SK-N-SH treated with all-trans-retinoic acid at 6 μM for 48 hours (cell line): ENCODE measurements at regions not wholly inside any gene's neighbourhood (a gene's known extent, or its start where the extent isn't known, plus 50 kb on each side); places are given as distances from the start of the nearest gene placed in this dataset.

Source experiments
- ATAC-seq: fragments of 200-7000 bp; cut with Tn5 transposase; 3 replicates; pipeline ENCODE4 v1.9.1; 2020; ENCODE audit warnings: mild to moderate bottlenecking, moderate library complexity
- ARNTL ChIP-seq: fragments of 450-650 bp; formaldehyde crosslinking; IDR thresholded peaks from 2 replicates; pipeline ENCODE4 v1.5.0; 2020; ENCODE audit warnings: low read depth, mild to moderate bottlenecking, moderate library complexity, borderline replicate concordance
- BACH2 ChIP-seq: fragments of 250-450 bp; sonication (Bioruptor Pico); IDR thresholded peaks from 2 replicates; pipeline ENCODE4 v1.9.0; 2021; ENCODE audit warnings: mild to moderate bottlenecking, borderline replicate concordance
- CSDC2 ChIP-seq: fragments of 250-450 bp; sonication (Bioruptor Pico); IDR thresholded peaks from 2 replicates; pipeline ENCODE4 v1.5.0; 2020; ENCODE audit warnings: mild to moderate bottlenecking, moderate library complexity
- ESRRG ChIP-seq: fragments of 250-450 bp; sonication (Bioruptor Pico); IDR thresholded peaks from 2 replicates; pipeline ENCODE4 v1.6.1; 2021; ENCODE audit warnings: mild to moderate bottlenecking
- GLIS3 ChIP-seq: fragments of 250-450 bp; sonication (Bioruptor Pico); IDR thresholded peaks from 2 replicates; pipeline ENCODE4 v1.5.0; 2020; ENCODE audit warnings: mild to moderate bottlenecking, moderate library complexity
- ISL1 ChIP-seq: fragments of 250-450 bp; sonication (Bioruptor Pico); IDR thresholded peaks from 2 replicates; pipeline ENCODE4 v2.1.2; 2022; ENCODE audit warnings: mild to moderate bottlenecking, moderate library complexity
- OSR1 ChIP-seq: fragments of 250-450 bp; sonication (Bioruptor Pico); IDR thresholded peaks from 2 replicates; pipeline ENCODE4 v1.8.0; 2022; ENCODE audit warnings: moderate library complexity, mild to moderate bottlenecking, inconsistent platforms
- PATZ1 ChIP-seq: fragments of 250-450 bp; sonication (Bioruptor Pico); IDR thresholded peaks from 2 replicates; pipeline ENCODE4 v1.8.0; 2020; ENCODE audit warnings: mild to moderate bottlenecking, moderate library complexity, borderline replicate concordance
- PPARA ChIP-seq: fragments of 250-450 bp; sonication (Bioruptor Pico); IDR thresholded peaks from 2 replicates; pipeline ENCODE4 v1.5.0; 2020; ENCODE audit warnings: mild to moderate bottlenecking, borderline replicate concordance
- RARB ChIP-seq: fragments of 250-450 bp; sonication (Bioruptor Pico); IDR thresholded peaks from 2 replicates; pipeline ENCODE4 v1.8.0; 2021; ENCODE audit warnings: mild to moderate bottlenecking, moderate library complexity
- SNAI2 ChIP-seq: fragments of 250-450 bp; sonication (Bioruptor Pico); IDR thresholded peaks from 2 replicates; pipeline ENCODE4 v1.5.0; 2020; ENCODE audit warnings: mild to moderate bottlenecking, moderate library complexity
- TCF4 ChIP-seq: fragments of 250-450 bp; sonication (Bioruptor Pico); IDR thresholded peaks from 2 replicates; pipeline ENCODE4 v1.8.0; 2021; ENCODE audit warnings: mild to moderate bottlenecking, moderate library complexity, borderline replicate concordance
- TOX ChIP-seq: fragments of 250-450 bp; sonication (Bioruptor Pico); IDR thresholded peaks from 2 replicates; pipeline ENCODE4 v1.8.0; 2021; ENCODE audit warnings: mild to moderate bottlenecking, moderate library complexity, borderline replicate concordance
- TSHZ2 ChIP-seq: fragments of 250-450 bp; sonication (Bioruptor Pico); IDR thresholded peaks from 2 replicates; pipeline ENCODE4 v1.5.0; 2020; ENCODE audit warnings: mild to moderate bottlenecking, moderate library complexity
- ZC3H10 ChIP-seq: fragments of 250-450 bp; sonication (Bioruptor Pico); IDR thresholded peaks from 2 replicates; pipeline ENCODE4 v1.5.1; 2021; ENCODE audit warnings: mild to moderate bottlenecking, moderate library complexity
- ZFP3 ChIP-seq: fragments of 250-450 bp; sonication (Bioruptor Pico); IDR thresholded peaks from 2 replicates; pipeline ENCODE4 v1.5.0; 2020; ENCODE audit warnings: mild to moderate bottlenecking, moderate library complexity
- ZFP30 ChIP-seq: fragments of 450-650 bp; formaldehyde crosslinking; IDR thresholded peaks from 2 replicates; pipeline ENCODE4 v1.5.0; 2022; ENCODE audit warnings: mild to moderate bottlenecking, moderate library complexity
- ZNF70 ChIP-seq: fragments of 450-650 bp; formaldehyde crosslinking; IDR thresholded peaks from 2 replicates; pipeline ENCODE4 v1.5.0; 2020; ENCODE audit warnings: mild to moderate bottlenecking, moderate library complexity
- ZNF8 ChIP-seq: fragments of 450-650 bp; formaldehyde crosslinking; IDR thresholded peaks from 2 replicates; pipeline ENCODE4 v1.5.0; 2020; ENCODE audit warnings: mild to moderate bottlenecking, moderate library complexity
- TF ChIP-seq, protein P1 (sequence below): fragments of 250-450 bp; sonication (Bioruptor Pico); IDR thresholded peaks from 2 replicates; pipeline ENCODE4 v1.5.1; 2020; ENCODE audit warnings: low read depth, mild to moderate bottlenecking, moderate library complexity
- TF ChIP-seq, protein P2 (sequence below): fragments of 250-450 bp; sonication (Bioruptor Pico); IDR thresholded peaks from 2 replicates; pipeline ENCODE4 v1.5.1; 2021; ENCODE audit warnings: mild to moderate bottlenecking, moderate library complexity

DNA sequence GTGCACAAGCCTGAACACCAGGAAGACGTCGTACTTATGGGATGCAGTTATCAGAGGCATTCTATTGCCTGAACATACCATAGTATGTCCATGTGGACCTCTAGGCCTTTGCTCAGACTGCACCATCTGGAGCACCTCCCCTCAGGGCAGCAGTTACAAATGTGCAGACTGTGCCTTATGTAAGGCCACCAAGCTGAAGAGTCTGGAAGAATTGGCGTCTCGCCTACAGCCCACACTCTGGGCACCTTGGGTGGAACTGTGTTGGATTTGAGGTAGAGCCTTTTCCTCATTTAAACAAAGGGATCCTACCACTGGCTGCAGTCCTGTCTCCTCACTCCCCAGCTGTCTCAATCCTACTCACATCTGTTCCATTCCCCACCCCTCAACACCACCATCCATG is 204.3 kb upstream of the FRMD6 start (continued):
- TF ChIP-seq TSHZ2 (CRISPR knock-in tag): no peak

- TF ChIP-seq, protein P1, sequence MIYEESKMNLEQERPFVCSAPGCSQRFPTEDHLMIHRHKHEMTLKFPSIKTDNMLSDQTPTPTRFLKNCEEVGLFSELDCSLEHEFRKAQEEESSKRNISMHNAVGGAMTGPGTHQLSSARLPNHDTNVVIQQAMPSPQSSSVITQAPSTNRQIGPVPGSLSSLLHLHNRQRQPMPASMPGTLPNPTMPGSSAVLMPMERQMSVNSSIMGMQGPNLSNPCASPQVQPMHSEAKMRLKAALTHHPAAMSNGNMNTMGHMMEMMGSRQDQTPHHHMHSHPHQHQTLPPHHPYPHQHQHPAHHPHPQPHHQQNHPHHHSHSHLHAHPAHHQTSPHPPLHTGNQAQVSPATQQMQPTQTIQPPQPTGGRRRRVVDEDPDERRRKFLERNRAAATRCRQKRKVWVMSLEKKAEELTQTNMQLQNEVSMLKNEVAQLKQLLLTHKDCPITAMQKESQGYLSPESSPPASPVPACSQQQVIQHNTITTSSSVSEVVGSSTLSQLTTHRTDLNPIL (CRISPR knock-in tag): no peak
- TF ChIP-seq TOX (no peak), ZFP3 (CRISPR knock-in tag) (peak; percentile 55; the same call in 1 of the 2 replicates), CSDC2 (CRISPR knock-in tag) (no peak), TSHZ2 (CRISPR knock-in tag) (0 out of 2 replicates have a peak, but pooled peaks have one; percentile 17), PATZ1 (CRISPR knock-in tag) (no peak), RARB (no peak), PPARA (CRISPR knock-in tag) (no peak), SNAI2 (CRISPR knock-in tag) (no peak), ZNF70 (CRISPR knock-in tag) (no peak), ARNTL (CRISPR knock-in tag) (no peak), TCF4 (CRISPR knock-in tag) (0 out of 2 replicates have a peak, but pooled peaks have one; percentile 33), BACH2 (CRISPR knock-in tag) (no peak), ESRRG (no peak), ZFP30 (no peak), ZC3H10 (CRISPR knock-in tag) (no peak), ZNF8 (CRISPR knock-in tag) (no peak), GLIS3 (CRISPR knock-in tag) (no peak), OSR1 (CRISPR knock-in tag) (no peak), ISL1 (CRISPR knock-in tag) (no peak)
- TF ChIP-seq, protein P2, sequence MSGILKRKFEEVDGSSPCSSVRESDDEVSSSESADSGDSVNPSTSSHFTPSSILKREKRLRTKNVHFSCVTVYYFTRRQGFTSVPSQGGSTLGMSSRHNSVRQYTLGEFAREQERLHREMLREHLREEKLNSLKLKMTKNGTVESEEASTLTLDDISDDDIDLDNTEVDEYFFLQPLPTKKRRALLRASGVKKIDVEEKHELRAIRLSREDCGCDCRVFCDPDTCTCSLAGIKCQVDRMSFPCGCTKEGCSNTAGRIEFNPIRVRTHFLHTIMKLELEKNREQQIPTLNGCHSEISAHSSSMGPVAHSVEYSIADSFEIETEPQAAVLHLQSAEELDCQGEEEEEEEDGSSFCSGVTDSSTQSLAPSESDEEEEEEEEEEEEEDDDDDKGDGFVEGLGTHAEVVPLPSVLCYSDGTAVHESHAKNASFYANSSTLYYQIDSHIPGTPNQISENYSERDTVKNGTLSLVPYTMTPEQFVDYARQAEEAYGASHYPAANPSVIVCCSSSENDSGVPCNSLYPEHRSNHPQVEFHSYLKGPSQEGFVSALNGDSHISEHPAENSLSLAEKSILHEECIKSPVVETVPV (CRISPR knock-in tag): no peak
- ATAC-seq: peak; percentile 77
Measured at GRCh38 chr14:51448831-51449670, 202.7 kb upstream of the FRMD6 start.
